HepG2 (cell line): ENCODE measurements at regions not wholly inside any gene's neighbourhood (a gene's known extent, or its start where the extent isn't known, plus 50 kb on each side); places are given as distances from the start of the nearest gene placed in this dataset.

ENCODE experiments used
- ATAC-seq: fragments of 200-7000 bp; cut with Tn5 transposase; 3 replicates; pipeline ENCODE4 v1.9.1; 2020; ENCODE audit warnings: mild to moderate bottlenecking, moderate library complexity
- BruUV-seq: library from RNA; stranded (reverse); fragments of 400-500 nt; replicated peaks from 2 replicates; lab custom pipeline; 2021; lab: Mats Ljungman, UMichigan
- CTCF ChIA-PET: fragments of 300-600 bp; formaldehyde crosslinking; extraction: SDS; loops from one replicate; lab custom pipeline; 2021; ENCODE audit warnings: low total read pairs, inconsistent platforms, low intra/inter-chr PET ratio; lab: Yijun Ruan, JAX
- POLR2A ChIA-PET: fragments of 350-600 bp; sonication (Branson Sonifier 250); formaldehyde crosslinking; loops from one replicate; lab custom pipeline; 2020; ENCODE audit warnings: antibody characterized with exemption, inconsistent platforms; lab: Yijun Ruan, JAX
- DNase-seq: peaks from one replicate; pipeline ENCODE4 v3.0.0-alpha.2; 2015; ENCODE audit warnings: low spot score
- FAIRE-seq: peaks from 3 replicates; lab custom pipeline; 2011; peaks lifted over from hg19 to GRCh38; lab: Jason Lieb, UNC
- H2AFZ ChIP-seq: one replicate; pipeline ENCODE4 v1.6.1; 2011; ENCODE audit warnings: low read length, inconsistent platforms
- H3K27ac ChIP-seq: fragments of 300-600 bp; 3 replicates; pipeline ENCODE4 v1.8.0; 2011; ENCODE audit warnings: mixed run types, mild to moderate bottlenecking, mixed read lengths, low read length, inconsistent platforms; ENCODE audit not compliant: insufficient read depth; ENCODE audit errors: extremely low read length
- H3K27me3 ChIP-seq, 2 experiments: fragments of 200-600 bp in 1 of 2; 2 replicates in 1 of 2; 3 replicates in 1 of 2; pipeline versions ENCODE4 v1.6.0 to v1.8.0; 2011; ENCODE audit warnings: low read length in 2 of 2, mild to moderate bottlenecking in 2 of 2, moderate library complexity in 2 of 2, inconsistent platforms in 1 of 2; ENCODE audit not compliant: insufficient read depth in 2 of 2, control insufficient read depth in 1 of 2
- H3K36me3 ChIP-seq, 2 experiments: fragments of 200-600 bp in 1 of 2; replicated peaks in 1 of 2; 2 replicates in 1 of 2; 3 replicates in 1 of 2; pipeline versions ENCODE4 v1.5.1 to v1.8.0; 2011; ENCODE audit warnings: low read length in 2 of 2, inconsistent platforms in 1 of 2; ENCODE audit not compliant: insufficient read depth in 2 of 2, control insufficient read depth in 1 of 2
- H3K4me1 ChIP-seq: 2 replicates; pipeline ENCODE4 v1.5.1; 2012; ENCODE audit warnings: low read length, inconsistent platforms; ENCODE audit not compliant: insufficient read depth
- H3K4me2 ChIP-seq: 2 replicates; pipeline ENCODE4 v1.6.0; 2011; ENCODE audit warnings: low read depth, low read length, inconsistent platforms
- H3K4me3 ChIP-seq, 3 experiments: fragments of 200-600 bp in 1 of 3; sonication (generic), shearing (Covaris generic) in 1 of 3; replicated peaks in 1 of 3; 2 replicates each; pipeline ENCODE4 v1.5.1; 2011 to 2016; ENCODE audit warnings: low read length in 3 of 3, inconsistent platforms in 2 of 3, low read depth in 2 of 3, mild to moderate bottlenecking in 2 of 3, control low read depth in 1 of 3, mixed read lengths in 1 of 3; ENCODE audit not compliant: insufficient read depth in 1 of 3
- H3K79me2 ChIP-seq: one replicate; pipeline ENCODE4 v1.6.1; 2011; ENCODE audit warnings: low read length, inconsistent platforms; ENCODE audit not compliant: insufficient read depth
- H3K9ac ChIP-seq: 2 replicates; pipeline ENCODE4 v1.6.0; 2011; ENCODE audit warnings: mild to moderate bottlenecking, low read depth, low read length, inconsistent platforms; ENCODE audit not compliant: insufficient read depth
- H3K9me3 ChIP-seq: 2 replicates; pipeline ENCODE4 v1.5.1; 2012; ENCODE audit warnings: mild to moderate bottlenecking, low read length
- H4K20me1 ChIP-seq: 2 replicates; pipeline ENCODE4 v1.6.0; 2011; ENCODE audit warnings: inconsistent platforms, mild to moderate bottlenecking, low read length, moderate library complexity; ENCODE audit not compliant: insufficient read depth
- BORCS8-MEF2B ChIP-seq: sonication (generic); formaldehyde crosslinking; IDR thresholded peaks from 2 replicates; pipeline ENCODE4 v1.8.0; 2022; ENCODE audit warnings: mild to moderate bottlenecking, missing genetic modification reagents
- ESRRA ChIP-seq: sonication (generic); formaldehyde crosslinking; IDR thresholded peaks from 2 replicates; pipeline ENCODE4 v1.5.1; 2020; ENCODE audit warnings: mild to moderate bottlenecking, low read depth, missing genetic modification reagents
- MNT ChIP-seq: fragments of 450-650 bp; IDR thresholded peaks from 2 replicates; pipeline ENCODE4 v1.6.1; 2016
- NR1H2 ChIP-seq: sonication (generic); formaldehyde crosslinking; IDR thresholded peaks from 2 replicates; pipeline ENCODE4 v1.8.1; 2022; ENCODE audit warnings: low read depth, missing genetic modification reagents, borderline replicate concordance
- POLR2G ChIP-seq: fragments of 200-400 bp; formaldehyde crosslinking; IDR thresholded peaks from 2 replicates; pipeline ENCODE4 v1.6.1; 2018; ENCODE audit warnings: mild to moderate bottlenecking, low read depth, low read length, moderate library complexity
- RBAK ChIP-seq: sonication (generic); formaldehyde crosslinking; IDR thresholded peaks from 2 replicates; pipeline ENCODE4 v1.5.1; 2020; ENCODE audit warnings: mild to moderate bottlenecking, missing genetic modification reagents
- SPEN ChIP-seq: sonication (generic); formaldehyde crosslinking; IDR thresholded peaks from 2 replicates; pipeline ENCODE4 v1.5.1; 2020; ENCODE audit warnings: low read depth, mild to moderate bottlenecking, missing genetic modification reagents
- TBP ChIP-seq: sonication (generic); formaldehyde crosslinking; IDR thresholded peaks from 2 replicates; pipeline ENCODE4 v1.5.0; 2020; ENCODE audit warnings: missing genetic modification reagents
- ZIK1 ChIP-seq: sonication (generic); formaldehyde crosslinking; IDR thresholded peaks from 2 replicates; pipeline ENCODE4 v1.5.0; 2020; ENCODE audit warnings: mild to moderate bottlenecking, low read depth, missing genetic modification reagents, borderline replicate concordance
- ZKSCAN5 ChIP-seq: sonication (generic); formaldehyde crosslinking; IDR thresholded peaks from 2 replicates; pipeline ENCODE4 v1.5.1; 2020; ENCODE audit warnings: mild to moderate bottlenecking, missing genetic modification reagents
- ZNF224 ChIP-seq: sonication (generic); formaldehyde crosslinking; IDR thresholded peaks from 2 replicates; pipeline ENCODE4 v1.5.0; 2020; ENCODE audit warnings: mild to moderate bottlenecking, missing genetic modification reagents
- ZNF282 ChIP-seq: fragments of 450-650 bp; IDR thresholded peaks from 2 replicates; pipeline ENCODE4 v1.6.1; 2018; ENCODE audit not compliant: partially characterized antibody
- ZNF576 ChIP-seq: sonication (generic); formaldehyde crosslinking; IDR thresholded peaks from 2 replicates; pipeline ENCODE4 v1.4.0; 2020; ENCODE audit warnings: mild to moderate bottlenecking, missing genetic modification reagents
- in situ Hi-C: cut with HindIII; loops from 2 replicates; pipeline ENCODE4 v1.10.0; 2017; ENCODE audit warnings: low pct_unique_long_range_greater_than_20kb; ENCODE audit not compliant: extremely low pct_ligation_motif_present
- intact Hi-C: fragments of 100-400 bp; cut with micrococcal nuclease; formaldehyde crosslinking; loops from one replicate; pipeline ENCODE4 v1.10.0; 2022; ENCODE audit not compliant: unreplicated experiment
- TF ChIP-seq, protein P1 (sequence below): sonication (generic); formaldehyde crosslinking; IDR thresholded peaks from 2 replicates; pipeline ENCODE4 v1.4.0; 2020; ENCODE audit warnings: missing genetic modification reagents, mild to moderate bottlenecking, borderline replicate concordance
- TF ChIP-seq, protein P2 (sequence below): sonication (generic); formaldehyde crosslinking; IDR thresholded peaks from 2 replicates; pipeline ENCODE4 v1.4.0; 2020; ENCODE audit warnings: missing genetic modification reagents
- TF ChIP-seq, protein P3 (sequence below): sonication (generic); formaldehyde crosslinking; IDR thresholded peaks from 2 replicates; pipeline ENCODE4 v1.4.0; 2020; ENCODE audit warnings: missing genetic modification reagents, mild to moderate bottlenecking, borderline replicate concordance

DNA sequence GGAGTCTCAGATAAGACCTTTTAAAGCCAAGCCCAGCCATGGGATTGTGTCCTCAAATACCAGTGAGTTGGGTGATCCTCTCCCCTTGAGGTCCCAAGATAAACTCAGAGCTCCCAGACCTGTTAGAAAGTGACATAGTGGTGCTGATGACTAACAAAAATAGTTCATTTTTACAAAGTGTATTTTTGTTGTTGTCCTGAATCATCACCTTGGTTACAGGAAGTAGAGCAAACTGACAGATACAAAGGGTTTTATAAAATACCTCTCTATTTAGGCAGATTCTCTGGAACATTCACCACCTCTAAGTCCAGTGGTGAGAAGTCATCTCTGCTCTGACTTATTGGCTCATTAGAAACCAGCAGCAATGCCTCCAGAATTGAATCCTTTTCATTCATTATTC, 259.3 kb downstream of the CEMIP2 start:
- in situ Hi-C loops = no loop called here
- FAIRE-seq = no peak

More for the DNA sequence above, 259.3 kb downstream of the CEMIP2 start:
- Histone ChIP-seq H4K20me1 (no peaks in the 10 kb centered on the region), H3K4me2 (no peak overlapping the region), H3K9ac (no peak overlapping the region), H3K36me3 (no peaks in the 10 kb centered on the region), H3K9me3 (no peaks in the 10 kb centered on the region), H3K4me3 (no peak overlapping the region), H2AFZ (no peak overlapping the region), H3K27me3 (no peaks in the 10 kb centered on the region), H3K4me1 (no peaks in the 10 kb centered on the region), H3K79me2 (no peaks in the 10 kb centered on the region), H3K27ac (no peak overlapping the region)
- no peak for TF ChIP-seq TBP
- TF ChIP-seq ZNF576 (CRISPR knock-in tag) = no peak
- TF ChIP-seq, protein P1, sequence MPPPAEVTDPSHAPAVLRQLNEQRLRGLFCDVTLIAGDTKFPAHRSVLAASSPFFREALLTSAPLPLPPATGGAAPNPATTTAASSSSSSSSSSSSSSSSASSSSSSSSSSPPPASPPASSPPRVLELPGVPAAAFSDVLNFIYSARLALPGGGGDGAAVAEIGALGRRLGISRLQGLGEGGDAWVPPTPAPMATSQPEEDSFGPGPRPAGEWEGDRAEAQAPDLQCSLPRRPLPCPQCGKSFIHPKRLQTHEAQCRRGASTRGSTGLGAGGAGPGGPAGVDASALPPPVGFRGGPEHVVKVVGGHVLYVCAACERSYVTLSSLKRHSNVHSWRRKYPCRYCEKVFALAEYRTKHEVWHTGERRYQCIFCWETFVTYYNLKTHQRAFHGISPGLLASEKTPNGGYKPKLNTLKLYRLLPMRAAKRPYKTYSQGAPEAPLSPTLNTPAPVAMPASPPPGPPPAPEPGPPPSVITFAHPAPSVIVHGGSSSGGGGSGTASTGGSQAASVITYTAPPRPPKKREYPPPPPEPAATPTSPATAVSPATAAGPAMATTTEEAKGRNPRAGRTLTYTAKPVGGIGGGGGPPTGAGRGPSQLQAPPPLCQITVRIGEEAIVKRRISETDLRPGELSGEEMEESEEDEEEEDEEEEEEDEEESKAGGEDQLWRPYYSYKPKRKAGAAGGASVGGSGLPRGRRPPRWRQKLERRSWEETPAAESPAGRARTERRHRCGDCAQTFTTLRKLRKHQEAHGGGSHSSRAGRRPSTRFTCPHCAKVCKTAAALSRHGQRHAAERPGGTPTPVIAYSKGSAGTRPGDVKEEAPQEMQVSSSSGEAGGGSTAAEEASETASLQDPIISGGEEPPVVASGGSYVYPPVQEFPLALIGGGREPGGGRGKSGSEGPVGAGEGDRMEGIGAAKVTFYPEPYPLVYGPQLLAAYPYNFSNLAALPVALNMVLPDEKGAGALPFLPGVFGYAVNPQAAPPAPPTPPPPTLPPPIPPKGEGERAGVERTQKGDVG (CRISPR knock-in tag) = no peak
- TF ChIP-seq, protein P2, sequence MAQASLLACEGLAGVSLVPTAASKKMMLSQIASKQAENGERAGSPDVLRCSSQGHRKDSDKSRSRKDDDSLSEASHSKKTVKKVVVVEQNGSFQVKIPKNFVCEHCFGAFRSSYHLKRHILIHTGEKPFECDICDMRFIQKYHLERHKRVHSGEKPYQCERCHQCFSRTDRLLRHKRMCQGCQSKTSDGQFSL (CRISPR knock-in tag) = no peak
- no peak for TF ChIP-seq NR1H2
- no peak for TF ChIP-seq ESRRA (CRISPR knock-in tag)
- no peak for TF ChIP-seq MNT
- TF ChIP-seq ZIK1 (CRISPR knock-in tag) = no peak
- TF ChIP-seq ZNF282 = no peak
- TF ChIP-seq SPEN (CRISPR knock-in tag) = no peak
- TF ChIP-seq POLR2G = no peak
- TF ChIP-seq ZNF224 (CRISPR knock-in tag) = no peak
- TF ChIP-seq ZKSCAN5 (CRISPR knock-in tag) = no peak
- TF ChIP-seq, protein P3, sequence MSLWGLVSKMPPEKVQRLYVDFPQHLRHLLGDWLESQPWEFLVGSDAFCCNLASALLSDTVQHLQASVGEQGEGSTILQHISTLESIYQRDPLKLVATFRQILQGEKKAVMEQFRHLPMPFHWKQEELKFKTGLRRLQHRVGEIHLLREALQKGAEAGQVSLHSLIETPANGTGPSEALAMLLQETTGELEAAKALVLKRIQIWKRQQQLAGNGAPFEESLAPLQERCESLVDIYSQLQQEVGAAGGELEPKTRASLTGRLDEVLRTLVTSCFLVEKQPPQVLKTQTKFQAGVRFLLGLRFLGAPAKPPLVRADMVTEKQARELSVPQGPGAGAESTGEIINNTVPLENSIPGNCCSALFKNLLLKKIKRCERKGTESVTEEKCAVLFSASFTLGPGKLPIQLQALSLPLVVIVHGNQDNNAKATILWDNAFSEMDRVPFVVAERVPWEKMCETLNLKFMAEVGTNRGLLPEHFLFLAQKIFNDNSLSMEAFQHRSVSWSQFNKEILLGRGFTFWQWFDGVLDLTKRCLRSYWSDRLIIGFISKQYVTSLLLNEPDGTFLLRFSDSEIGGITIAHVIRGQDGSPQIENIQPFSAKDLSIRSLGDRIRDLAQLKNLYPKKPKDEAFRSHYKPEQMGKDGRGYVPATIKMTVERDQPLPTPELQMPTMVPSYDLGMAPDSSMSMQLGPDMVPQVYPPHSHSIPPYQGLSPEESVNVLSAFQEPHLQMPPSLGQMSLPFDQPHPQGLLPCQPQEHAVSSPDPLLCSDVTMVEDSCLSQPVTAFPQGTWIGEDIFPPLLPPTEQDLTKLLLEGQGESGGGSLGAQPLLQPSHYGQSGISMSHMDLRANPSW (CRISPR knock-in tag) = no peak
- TF ChIP-seq RBAK (CRISPR knock-in tag) = no peak
- no peak for TF ChIP-seq BORCS8-MEF2B
- ChIA-PET CTCF (no interaction called here), POLR2A (no interaction called here)
- intact Hi-C loops = no loop called here
- ATAC-seq (no peak), DNase-seq (no peak)
- no TSS peak for BruUV-seq
